ENCODE measurements at regions not wholly inside any gene's neighbourhood (a gene's known extent, or its start where the extent isn't known, plus 50 kb on each side); places are given as distances from the start of the nearest gene placed in this dataset.

- H3K18ac ChIP-seq (ENCODE audit: insufficient read length, low read depth, low read length), result no peak overlapping the region
- no peak overlapping the region for H2BK12ac ChIP-seq (ENCODE audit: insufficient read length, low read depth, low read length)
- no peak overlapping the region for H2AK5ac ChIP-seq (ENCODE audit: insufficient read length, low read length)
- no peak overlapping the region for H2BK120ac ChIP-seq (ENCODE audit: low read depth, low read length, poor library complexity, severe bottlenecking)
- H4K5ac ChIP-seq (ENCODE audit: insufficient read length, low read depth, low read length), result no peak overlapping the region
- Mint-ChIP-seq H3K36me3 (ENCODE audit: insufficient read depth in 1 of 3, low read depth in 3 of 3) (peaks cover 6 to 27% (median 22%) of the 10 kb centered on the region in 3 experiments), H3K4me3 (no peak overlapping the region), H3K27ac (no peak overlapping the region), H3K27me3 (ENCODE audit: low read depth) (peaks cover 8% of the 10 kb centered on the region), H3K9me3 (peaks cover 39 to 50% of the 10 kb centered on the region in 2 experiments), H3K4me1 (0 out of 4 replicates have a peak, but pooled peaks cover 0 to 4% of the 10 kb centered on the region in 2 experiments)
- H4K91ac ChIP-seq (ENCODE audit: insufficient read length, low read depth, low read length), result no peak overlapping the region
- no peaks in the 10 kb centered on the region for H3K23me2 ChIP-seq (ENCODE audit: insufficient read length, low read depth, low read length, poor library complexity, severe bottlenecking)
- no peak for TF ChIP-seq CTCF (conservative IDR thresholded peaks at IDR 0.05)
- no peaks in the 10 kb centered on the region for H3K27me3 ChIP-seq (ENCODE audit: insufficient read depth, low read length)
- no peak overlapping the region for H3K27ac ChIP-seq (ENCODE audit: insufficient read length, low read depth, low read length)
- no peak for DNase-seq
- no peak overlapping the region for H3K4me2 ChIP-seq (ENCODE audit: insufficient read depth, insufficient read length, low read length)
- peaks cover 15% of the 10 kb centered on the region for H3K9me3 ChIP-seq (ENCODE audit: control insufficient read depth, low read depth, low read length)
- H3K79me2 ChIP-seq (ENCODE audit: insufficient read depth, low read length), result no peaks in the 10 kb centered on the region
- H3K4ac ChIP-seq (ENCODE audit: low read depth, low read length), result no peak overlapping the region
- H2BK5ac ChIP-seq (ENCODE audit: insufficient read length, low read length), result no peak overlapping the region
- no CpG with 5 or more reads among the region's 1 CpG for WGBS (ENCODE audit: extremely low coverage, insufficient read length, low lambda C conversion rate)
- no peak overlapping the region for H3K23ac ChIP-seq (ENCODE audit: insufficient read length, low read depth, low read length)
- no peak overlapping the region for H4K8ac ChIP-seq (replicated peaks; ENCODE audit: insufficient read length, low read depth, low read length)
- no peak overlapping the region for H2BK15ac ChIP-seq (ENCODE audit: low read depth, low read length)
- H3K14ac ChIP-seq (ENCODE audit: insufficient read depth, low read length), result no peak overlapping the region
- H3K56ac ChIP-seq (ENCODE audit: insufficient read length, low read depth, low read length), result no peak overlapping the region
- no peak overlapping the region for H3T11ph ChIP-seq (ENCODE audit: low read length)
- H3K9ac ChIP-seq (ENCODE audit: extremely low read depth, insufficient read length, low read length), result no peak overlapping the region
- H3K79me1 ChIP-seq (ENCODE audit: insufficient read depth, low read depth, low read length, poor library complexity, severe bottlenecking), result no peaks in the 10 kb centered on the region
- H2BK20ac ChIP-seq (ENCODE audit: low read depth, low read length, poor library complexity, severe bottlenecking), result no peak overlapping the region
- H2AFZ ChIP-seq (ENCODE audit: low read length), result no peak overlapping the region
- no peaks in the 10 kb centered on the region for H3K4me1 ChIP-seq (ENCODE audit: insufficient read depth, low read length)
- H4K20me1 ChIP-seq (ENCODE audit: control insufficient read depth, insufficient read depth, insufficient read length), result no peaks in the 10 kb centered on the region
These were observed 56.3 kb downstream of the CYTL1 start for GRCh38 chr4:4962928-4963327.

All from H9 (cell line).